HepG2 (cell line): ENCODE measurements at regions not wholly inside any gene's neighbourhood (a gene's known extent, or its start where the extent isn't known, plus 50 kb on each side); places are given as distances from the start of the nearest gene placed in this dataset.

ENCODE experiments used
- ATAC-seq: fragments of 200-7000 bp; cut with Tn5 transposase; 3 replicates; pipeline ENCODE4 v1.9.1; 2020; ENCODE audit warnings: mild to moderate bottlenecking, moderate library complexity
- BruUV-seq: library from RNA; stranded (reverse); fragments of 400-500 nt; replicated peaks from 2 replicates; lab custom pipeline; 2021; lab: Mats Ljungman, UMichigan
- CTCF ChIA-PET: fragments of 300-600 bp; formaldehyde crosslinking; extraction: SDS; loops from one replicate; lab custom pipeline; 2021; ENCODE audit warnings: low total read pairs, inconsistent platforms, low intra/inter-chr PET ratio; lab: Yijun Ruan, JAX
- POLR2A ChIA-PET: fragments of 350-600 bp; sonication (Branson Sonifier 250); formaldehyde crosslinking; loops from one replicate; lab custom pipeline; 2020; ENCODE audit warnings: antibody characterized with exemption, inconsistent platforms; lab: Yijun Ruan, JAX
- DNase-seq: peaks from one replicate; pipeline ENCODE4 v3.0.0-alpha.2; 2015; ENCODE audit warnings: low spot score
- FAIRE-seq: peaks from 3 replicates; lab custom pipeline; 2011; peaks lifted over from hg19 to GRCh38; lab: Jason Lieb, UNC
- H2AFZ ChIP-seq: one replicate; pipeline ENCODE4 v1.6.1; 2011; ENCODE audit warnings: low read length, inconsistent platforms
- H3K27ac ChIP-seq: fragments of 300-600 bp; 3 replicates; pipeline ENCODE4 v1.8.0; 2011; ENCODE audit warnings: mixed run types, mild to moderate bottlenecking, mixed read lengths, low read length, inconsistent platforms; ENCODE audit not compliant: insufficient read depth; ENCODE audit errors: extremely low read length
- H3K27me3 ChIP-seq, 2 experiments: fragments of 200-600 bp in 1 of 2; 2 replicates in 1 of 2; 3 replicates in 1 of 2; pipeline versions ENCODE4 v1.6.0 to v1.8.0; 2011; ENCODE audit warnings: low read length in 2 of 2, mild to moderate bottlenecking in 2 of 2, moderate library complexity in 2 of 2, inconsistent platforms in 1 of 2; ENCODE audit not compliant: insufficient read depth in 2 of 2, control insufficient read depth in 1 of 2
- H3K36me3 ChIP-seq, 2 experiments: fragments of 200-600 bp in 1 of 2; replicated peaks in 1 of 2; 2 replicates in 1 of 2; 3 replicates in 1 of 2; pipeline versions ENCODE4 v1.5.1 to v1.8.0; 2011; ENCODE audit warnings: low read length in 2 of 2, inconsistent platforms in 1 of 2; ENCODE audit not compliant: insufficient read depth in 2 of 2, control insufficient read depth in 1 of 2
- H3K4me1 ChIP-seq: 2 replicates; pipeline ENCODE4 v1.5.1; 2012; ENCODE audit warnings: low read length, inconsistent platforms; ENCODE audit not compliant: insufficient read depth
- H3K4me2 ChIP-seq: 2 replicates; pipeline ENCODE4 v1.6.0; 2011; ENCODE audit warnings: low read depth, low read length, inconsistent platforms
- H3K4me3 ChIP-seq, 3 experiments: fragments of 200-600 bp in 1 of 3; sonication (generic), shearing (Covaris generic) in 1 of 3; replicated peaks in 1 of 3; 2 replicates each; pipeline ENCODE4 v1.5.1; 2011 to 2016; ENCODE audit warnings: low read length in 3 of 3, inconsistent platforms in 2 of 3, low read depth in 2 of 3, mild to moderate bottlenecking in 2 of 3, control low read depth in 1 of 3, mixed read lengths in 1 of 3; ENCODE audit not compliant: insufficient read depth in 1 of 3
- H3K79me2 ChIP-seq: one replicate; pipeline ENCODE4 v1.6.1; 2011; ENCODE audit warnings: low read length, inconsistent platforms; ENCODE audit not compliant: insufficient read depth
- H3K9ac ChIP-seq: 2 replicates; pipeline ENCODE4 v1.6.0; 2011; ENCODE audit warnings: mild to moderate bottlenecking, low read depth, low read length, inconsistent platforms; ENCODE audit not compliant: insufficient read depth
- H3K9me3 ChIP-seq: 2 replicates; pipeline ENCODE4 v1.5.1; 2012; ENCODE audit warnings: mild to moderate bottlenecking, low read length
- H4K20me1 ChIP-seq: 2 replicates; pipeline ENCODE4 v1.6.0; 2011; ENCODE audit warnings: inconsistent platforms, mild to moderate bottlenecking, low read length, moderate library complexity; ENCODE audit not compliant: insufficient read depth
- ATRX ChIP-seq: sonication (generic); formaldehyde crosslinking; IDR thresholded peaks from 2 replicates; pipeline ENCODE4 v1.4.0; 2020; ENCODE audit warnings: missing genetic modification reagents, borderline replicate concordance
- HNF4A ChIP-seq: sonication (generic); formaldehyde crosslinking; IDR thresholded peaks from 2 replicates; pipeline ENCODE4 v1.4.0; 2020; ENCODE audit warnings: missing genetic modification reagents
- SOX13 ChIP-seq, 3 experiments: fragments of 450-650 bp in 1 of 3; sonication (generic) in 1 of 3; formaldehyde crosslinking in 1 of 3; IDR thresholded peaks in 2 of 3; conservative IDR thresholded peaks in 1 of 3; 2 replicates each; pipeline versions ENCODE4 v1.5.0 to v1.6.1; 2016 to 2020; ENCODE audit warnings: antibody characterized with exemption in 1 of 3, mild to moderate bottlenecking in 1 of 3, missing compliant biosample characterization in 1 of 3, missing genetic modification reagents in 1 of 3, moderate library complexity in 1 of 3
- TGIF2 ChIP-seq: IDR thresholded peaks from 2 replicates; pipeline ENCODE4 v1.6.1; 2016; ENCODE audit warnings: control low read depth, missing compliant biosample characterization
- ZNF572 ChIP-seq: sonication (generic); formaldehyde crosslinking; IDR thresholded peaks from 2 replicates; pipeline ENCODE4 v1.5.1; 2020; ENCODE audit warnings: mild to moderate bottlenecking, missing genetic modification reagents
- ZNF644 ChIP-seq: IDR thresholded peaks from 2 replicates; pipeline ENCODE4 v1.6.1; 2016; ENCODE audit warnings: low read depth
- WGBS: methylation state at CpG from one replicate; pipeline ENCODE4 v1.1.6; 2017; ENCODE audit warnings: low lambda C conversion rate; 5-methylcytosine and 5-hydroxymethylcytosine counted together
- in situ Hi-C: cut with HindIII; loops from 2 replicates; pipeline ENCODE4 v1.10.0; 2017; ENCODE audit warnings: low pct_unique_long_range_greater_than_20kb; ENCODE audit not compliant: extremely low pct_ligation_motif_present
- intact Hi-C: fragments of 100-400 bp; cut with micrococcal nuclease; formaldehyde crosslinking; loops from one replicate; pipeline ENCODE4 v1.10.0; 2022; ENCODE audit not compliant: unreplicated experiment

DNA sequence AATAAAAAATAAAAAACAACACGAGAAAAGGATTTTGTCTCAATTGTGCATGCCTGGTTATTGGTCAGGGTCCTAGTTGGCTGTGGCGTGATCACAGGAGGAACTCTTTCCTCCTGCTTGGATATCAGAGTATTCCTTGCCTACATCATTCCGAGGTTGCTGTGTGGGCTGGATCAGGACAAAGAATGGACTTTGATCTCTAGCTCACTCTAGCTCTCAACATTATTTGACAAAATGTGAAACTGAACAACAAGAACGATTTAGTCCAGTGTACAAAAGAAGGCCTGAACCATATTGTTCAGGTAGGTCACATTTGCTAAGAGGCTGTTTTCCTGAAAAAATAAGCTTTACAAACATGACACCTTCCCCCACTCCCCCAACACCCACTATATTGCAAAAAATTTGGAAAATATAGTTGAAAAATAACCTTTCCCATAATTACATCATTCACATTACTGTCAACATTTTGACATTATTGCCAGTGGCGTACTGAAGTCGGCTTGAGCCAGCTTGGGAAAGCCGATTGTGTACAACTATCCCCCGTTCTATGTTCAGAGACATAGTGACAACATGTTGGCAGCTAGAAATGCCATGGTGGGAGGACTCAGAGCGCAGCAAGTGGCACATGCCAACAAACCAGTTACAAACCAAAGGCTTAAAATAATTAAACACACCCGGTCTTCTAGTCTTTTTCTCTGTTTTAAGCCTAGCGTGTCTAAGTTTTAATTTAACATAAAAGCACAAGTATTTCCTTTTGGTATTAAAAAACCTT is 179.0 kb downstream of the LPIN1 start:
- peaks cover 18% of the 10 kb centered on the region for H3K4me1 ChIP-seq
- POLR2A ChIA-PET: no interaction called here
- CTCF ChIA-PET: no interaction called here
- ATAC-seq: peak; percentile 73
- intact Hi-C loops (no loop called here), in situ Hi-C loops (no loop called here)
- peak overlapping the region; percentile 38 for H3K4me2 ChIP-seq
- no peak overlapping the region for H3K27ac ChIP-seq
- no peaks in the 10 kb centered on the region; a peak in 2 of 5 replicates for H3K27me3 ChIP-seq
- no peaks in the 10 kb centered on the region for H3K36me3 ChIP-seq
- no peak overlapping the region for H3K9ac ChIP-seq
- TF ChIP-seq ZNF572 (CRISPR knock-in tag): no peak
- no peak for TF ChIP-seq SOX13 (IDR thresholded peaks at IDR 0.05)
- peak in 1 of 2 experiments; percentile 45; a peak in 1 of 4 replicates for TF ChIP-seq SOX13 (CRISPR knock-in tag; conservative IDR thresholded peaks at IDR 0.05 in 1 of 2, IDR thresholded peaks at IDR 0.05 in 1 of 2)
- TF ChIP-seq HNF4A (CRISPR knock-in tag): peak; percentile 71
- 0 out of 2 replicates have a peak, but pooled peaks have one; percentile 23 for TF ChIP-seq ZNF644
- TF ChIP-seq ATRX (CRISPR knock-in tag): no peak
- WGBS: 53% methylated on average over 11 of the region's 11 CpGs
- no peaks in the 10 kb centered on the region for H4K20me1 ChIP-seq
- H3K9me3 ChIP-seq: no peaks in the 10 kb centered on the region
- H3K4me3 ChIP-seq: no peak overlapping the region
- BruUV-seq: no TSS peak
- peak overlapping the region; percentile 35 for H2AFZ ChIP-seq
- peak; percentile 39 for DNase-seq
- FAIRE-seq: peak; percentile 77
- no peaks in the 10 kb centered on the region for H3K79me2 ChIP-seq

DNA sequence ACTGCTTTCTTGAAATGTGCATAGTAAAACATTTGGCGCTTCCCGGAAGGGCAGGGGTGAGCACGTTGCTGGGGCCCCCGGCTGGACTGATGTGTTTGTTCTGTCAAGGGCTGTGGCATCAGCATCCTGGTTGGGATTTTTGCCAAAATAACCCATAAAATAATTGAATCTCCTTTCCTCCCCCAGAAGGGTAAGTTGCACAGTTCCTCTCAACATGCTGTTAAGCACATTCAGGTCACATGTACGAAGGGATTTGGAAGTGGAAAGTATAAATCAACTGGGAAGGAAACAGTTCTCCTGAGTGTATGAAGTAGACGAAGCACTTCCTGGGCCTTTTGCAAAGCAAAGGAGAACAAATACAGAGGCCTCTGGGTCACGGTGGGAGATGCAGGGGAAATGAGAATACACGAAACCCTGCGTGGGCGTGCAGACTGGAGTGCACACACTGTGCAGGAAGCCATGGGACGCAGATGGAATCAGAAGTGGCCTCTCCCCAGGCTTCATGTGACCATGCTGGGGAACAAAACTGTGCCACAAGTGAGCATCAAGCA is 183.9 kb downstream of the LPIN1 start:
- TF ChIP-seq TGIF2: no peak
- Histone ChIP-seq H3K9ac (no peak overlapping the region), H3K9me3 (no peaks in the 10 kb centered on the region), H4K20me1 (no peaks in the 10 kb centered on the region), H3K79me2 (no peaks in the 10 kb centered on the region), H3K4me3 (no peak overlapping the region), H3K4me1 (peaks cover 12% of the 10 kb centered on the region), H3K27ac (no peak overlapping the region), H3K27me3 (no peaks in the 10 kb centered on the region; a peak in 1 of 5 replicates), H3K4me2 (no peak overlapping the region), H3K36me3 (no peaks in the 10 kb centered on the region), H2AFZ (no peak overlapping the region)
- ChIA-PET CTCF (no interaction called here), POLR2A (no interaction called here)
- ATAC-seq: peak; percentile 37; the same call in 2 of the 3 replicates
- FAIRE-seq: no peak
- in situ Hi-C loops (no loop called here), intact Hi-C loops (no loop called here)
- DNase-seq: no peak
- no TSS peak for BruUV-seq
- 30% methylated on average over 11 of the region's 11 CpGs for WGBS
